HEK293T (cell line): ENCODE measurements at regions not wholly inside any gene's neighbourhood (a gene's known extent, or its start where the extent isn't known, plus 50 kb on each side); places are given as distances from the start of the nearest gene placed in this dataset.

Experiments
- FOXK2 ChIP-seq: fragments of 450-650 bp; IDR thresholded peaks from 2 replicates; pipeline ENCODE4 v1.6.1; 2016; ENCODE audit warnings: mild to moderate bottlenecking
- ZNF384 ChIP-seq: fragments of 450-650 bp; IDR thresholded peaks from 2 replicates; pipeline ENCODE4 v1.6.1; 2016

- no peak for TF ChIP-seq FOXK2
- TF ChIP-seq ZNF384: no peak
These were observed 1425.1 kb upstream of the LRRTM3 start for GRCh38 chr10:65500716-65501115.
